ENCODE measurements at regions not wholly inside any gene's neighbourhood (a gene's known extent, or its start where the extent isn't known, plus 50 kb on each side); places are given as distances from the start of the nearest gene placed in this dataset.

DNA sequence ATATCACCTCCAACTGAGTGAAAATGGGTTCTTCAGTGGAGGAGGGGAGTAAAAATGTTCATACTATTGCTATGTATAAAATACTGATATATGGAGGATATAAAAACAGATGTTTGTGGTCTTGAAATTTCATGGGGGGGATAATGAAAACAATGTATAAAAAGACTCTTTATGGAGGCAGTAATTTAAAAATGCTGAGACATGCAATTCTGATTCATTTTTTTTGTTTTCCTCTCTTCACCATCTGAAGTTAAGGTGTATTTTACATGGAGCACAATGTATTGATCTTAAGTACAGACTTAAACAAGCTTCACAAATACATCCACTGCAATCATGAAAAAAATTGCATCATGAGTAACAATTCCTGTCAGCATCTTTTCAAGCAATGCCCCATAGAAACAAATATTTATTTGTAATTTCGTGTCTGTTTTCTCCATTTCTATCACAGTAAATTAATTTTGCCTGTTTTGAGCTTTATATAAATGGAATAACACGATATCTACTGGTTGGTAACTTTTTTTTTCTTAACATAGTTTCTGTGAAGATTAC lies 393.2 kb upstream of the ZNF804A start:
- no peaks in the 10 kb centered on the region for H3K27me3 ChIP-seq (replicated peaks; ENCODE audit: insufficient read depth)
- no peak overlapping the region for H3K4me3 ChIP-seq
- H3K4me2 ChIP-seq (ENCODE audit: unreplicated experiment) = no peak overlapping the region
- H3K27ac ChIP-seq = no peak overlapping the region
- no peaks in the 10 kb centered on the region for H3F3A ChIP-seq (ENCODE audit: insufficient read depth)
- no peaks in the 10 kb centered on the region for H3K79me2 ChIP-seq (ENCODE audit: insufficient read depth)
- H2AFZ ChIP-seq = no peak overlapping the region
- H3K4me1 ChIP-seq (ENCODE audit: insufficient read depth) = no peaks in the 10 kb centered on the region
- DNase-seq = no peak
- no peaks in the 10 kb centered on the region for H3K9me3 ChIP-seq (ENCODE audit: low read depth)
- WGBS, 2 experiments (ENCODE audit: low coverage in 1 of 2, low lambda C conversion rate in 2 of 2, missing lambda C conversion rate in 2 of 2) = 0 to 2% methylated on average over 2 of the region's 2 CpGs
- no peak overlapping the region for H3K9ac ChIP-seq
- H3K9me2 ChIP-seq (ENCODE audit: insufficient read depth) = no peaks in the 10 kb centered on the region
- in situ Hi-C loops (cut with MboI) = no loop called here
- TF ChIP-seq EZH2 (IDR thresholded peaks at IDR 0.05; ENCODE audit: insufficient read depth, poor library complexity, severe bottlenecking) (no peak), EZH2phosphoT487 (IDR thresholded peaks at IDR 0.05; ENCODE audit: insufficient read depth, low read depth) (no peak)
- H4K20me1 ChIP-seq (ENCODE audit: insufficient read depth) = no peaks in the 10 kb centered on the region
- H3K36me3 ChIP-seq (ENCODE audit: low read depth) = no peaks in the 10 kb centered on the region

DNA sequence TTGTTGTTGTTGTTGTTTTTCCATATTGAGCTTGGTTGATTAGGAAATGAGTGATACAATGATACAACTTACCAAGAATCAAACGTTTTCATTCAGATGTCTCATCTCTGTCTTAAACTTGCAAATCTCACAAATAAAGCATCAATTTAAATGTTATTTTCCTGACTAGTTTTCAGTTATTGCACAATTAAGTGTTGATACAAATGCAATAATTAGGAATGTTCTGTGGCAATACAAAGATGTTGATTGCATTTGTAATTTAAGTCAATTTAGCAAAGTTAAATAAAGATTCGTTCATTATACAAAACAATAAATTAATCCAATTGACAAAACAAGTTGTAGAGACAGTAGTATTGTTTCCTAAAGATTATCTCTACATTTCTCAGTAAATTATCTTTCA lies 392.3 kb upstream of the ZNF804A start:
- no peaks in the 10 kb centered on the region for H3K79me2 ChIP-seq (ENCODE audit: insufficient read depth)
- TF ChIP-seq EZH2phosphoT487 (IDR thresholded peaks at IDR 0.05; ENCODE audit: insufficient read depth, low read depth) = no peak
- no peak for TF ChIP-seq EZH2 (IDR thresholded peaks at IDR 0.05; ENCODE audit: insufficient read depth, poor library complexity, severe bottlenecking)
- no peak overlapping the region for H3K4me2 ChIP-seq (ENCODE audit: unreplicated experiment)
- no peak overlapping the region for H3K9ac ChIP-seq
- H3F3A ChIP-seq (ENCODE audit: insufficient read depth) = no peaks in the 10 kb centered on the region
- H2AFZ ChIP-seq = no peak overlapping the region
- DNase-seq = no peak
- H3K27me3 ChIP-seq (replicated peaks; ENCODE audit: insufficient read depth) = no peaks in the 10 kb centered on the region
- H4K20me1 ChIP-seq (ENCODE audit: insufficient read depth) = no peaks in the 10 kb centered on the region
- no peaks in the 10 kb centered on the region for H3K4me1 ChIP-seq (ENCODE audit: insufficient read depth)
- H3K9me2 ChIP-seq (ENCODE audit: insufficient read depth) = no peaks in the 10 kb centered on the region
- no peak overlapping the region for H3K27ac ChIP-seq
- 31 to 33% methylated on average over 2 of the region's 2 CpGs for WGBS, 2 experiments (ENCODE audit: low coverage in 1 of 2, low lambda C conversion rate in 2 of 2, missing lambda C conversion rate in 2 of 2)
- no peak overlapping the region for H3K4me3 ChIP-seq
- in situ Hi-C loops (cut with MboI) = no loop called here
- no peaks in the 10 kb centered on the region for H3K36me3 ChIP-seq (ENCODE audit: low read depth)
- H3K9me3 ChIP-seq (ENCODE audit: low read depth) = no peaks in the 10 kb centered on the region

DNA sequence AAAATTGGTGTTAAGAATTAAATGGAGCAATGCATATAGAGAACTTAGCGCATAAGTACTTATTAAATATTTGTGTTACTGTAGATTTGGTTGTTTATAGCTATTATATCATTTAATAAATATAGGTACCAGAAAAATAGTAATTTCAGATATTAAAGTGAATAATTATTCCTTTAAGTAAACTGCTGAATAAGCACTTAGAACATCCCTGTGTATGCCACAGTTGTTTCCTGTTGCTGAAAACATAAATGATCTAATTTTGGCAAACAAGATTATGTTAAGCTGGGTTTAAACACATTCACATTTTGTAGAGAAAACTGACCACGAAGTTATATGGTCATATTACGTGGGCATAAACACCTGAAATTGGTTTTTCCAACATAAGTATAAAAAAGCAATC lies 388.0 kb upstream of the ZNF804A start:
- H3K27ac ChIP-seq = no peak overlapping the region

DNA sequence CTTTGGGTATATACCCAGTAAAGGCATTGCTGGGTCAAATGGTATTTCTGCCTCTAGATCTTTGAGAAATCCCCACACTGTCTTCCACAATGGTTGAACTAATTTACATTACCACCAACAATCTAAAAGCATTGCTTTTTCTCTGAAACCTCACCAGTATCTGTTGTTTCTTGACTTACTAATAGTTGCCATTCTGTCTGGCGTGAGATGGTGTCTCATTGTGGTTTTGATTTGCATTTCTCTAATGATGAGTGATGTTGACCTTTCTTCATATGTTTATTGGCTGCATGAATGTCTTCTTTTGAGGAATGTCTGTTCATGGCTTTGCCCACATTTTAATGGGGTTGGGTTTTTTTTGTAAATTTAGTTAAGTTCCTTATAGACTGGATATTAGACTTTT lies 382.6 kb upstream of the ZNF804A start:
- Histone ChIP-seq H3K4me2 (ENCODE audit: unreplicated experiment) (no peak overlapping the region), H3K4me1 (ENCODE audit: insufficient read depth) (no peaks in the 10 kb centered on the region), H3K36me3 (ENCODE audit: low read depth) (no peaks in the 10 kb centered on the region), H3F3A (ENCODE audit: insufficient read depth) (no peaks in the 10 kb centered on the region), H3K4me3 (no peak overlapping the region), H2AFZ (no peak overlapping the region), H3K9me3 (ENCODE audit: low read depth) (no peaks in the 10 kb centered on the region), H3K27me3 (replicated peaks; ENCODE audit: insufficient read depth) (no peaks in the 10 kb centered on the region), H4K20me1 (ENCODE audit: insufficient read depth) (no peaks in the 10 kb centered on the region), H3K27ac (no peak overlapping the region), H3K9me2 (ENCODE audit: insufficient read depth) (no peaks in the 10 kb centered on the region), H3K79me2 (ENCODE audit: insufficient read depth) (no peaks in the 10 kb centered on the region), H3K9ac (no peak overlapping the region)
- in situ Hi-C loops (cut with MboI) = no loop called here
- DNase-seq = no peak
- no peak for TF ChIP-seq EZH2 (IDR thresholded peaks at IDR 0.05; ENCODE audit: insufficient read depth, poor library complexity, severe bottlenecking)
- no peak for TF ChIP-seq EZH2phosphoT487 (IDR thresholded peaks at IDR 0.05; ENCODE audit: insufficient read depth, low read depth)
- WGBS, 2 experiments (ENCODE audit: low coverage in 1 of 2, low lambda C conversion rate in 2 of 2, missing lambda C conversion rate in 2 of 2) = 3 to 27% methylated on average over 1 of the region's 1 CpG

More for the DNA sequence above, 388.0 kb upstream of the ZNF804A start:
- H3K79me2 ChIP-seq (ENCODE audit: insufficient read depth) = no peaks in the 10 kb centered on the region
- no peak overlapping the region for H3K9ac ChIP-seq
- no peaks in the 10 kb centered on the region for H3K27me3 ChIP-seq (replicated peaks; ENCODE audit: insufficient read depth)
- no peaks in the 10 kb centered on the region for H3K9me2 ChIP-seq (ENCODE audit: insufficient read depth)
- H3K4me3 ChIP-seq = no peak overlapping the region
- in situ Hi-C loops (cut with MboI) = no loop called here
- no peak overlapping the region for H2AFZ ChIP-seq
- no peak overlapping the region for H3K4me2 ChIP-seq (ENCODE audit: unreplicated experiment)
- H3K36me3 ChIP-seq (ENCODE audit: low read depth) = no peaks in the 10 kb centered on the region
- no peak for TF ChIP-seq EZH2 (IDR thresholded peaks at IDR 0.05; ENCODE audit: insufficient read depth, poor library complexity, severe bottlenecking)
- TF ChIP-seq EZH2phosphoT487 (IDR thresholded peaks at IDR 0.05; ENCODE audit: insufficient read depth, low read depth) = no peak
- WGBS, 2 experiments (ENCODE audit: low coverage in 1 of 2, low lambda C conversion rate in 2 of 2, missing lambda C conversion rate in 2 of 2) = 29 to 35% methylated on average over 3 of the region's 3 CpGs
- H3K9me3 ChIP-seq (ENCODE audit: low read depth) = no peaks in the 10 kb centered on the region
- no peak for DNase-seq
- H3F3A ChIP-seq (ENCODE audit: insufficient read depth) = no peaks in the 10 kb centered on the region
- H3K4me1 ChIP-seq (ENCODE audit: insufficient read depth) = no peaks in the 10 kb centered on the region
- H4K20me1 ChIP-seq (ENCODE audit: insufficient read depth) = no peaks in the 10 kb centered on the region

DNA sequence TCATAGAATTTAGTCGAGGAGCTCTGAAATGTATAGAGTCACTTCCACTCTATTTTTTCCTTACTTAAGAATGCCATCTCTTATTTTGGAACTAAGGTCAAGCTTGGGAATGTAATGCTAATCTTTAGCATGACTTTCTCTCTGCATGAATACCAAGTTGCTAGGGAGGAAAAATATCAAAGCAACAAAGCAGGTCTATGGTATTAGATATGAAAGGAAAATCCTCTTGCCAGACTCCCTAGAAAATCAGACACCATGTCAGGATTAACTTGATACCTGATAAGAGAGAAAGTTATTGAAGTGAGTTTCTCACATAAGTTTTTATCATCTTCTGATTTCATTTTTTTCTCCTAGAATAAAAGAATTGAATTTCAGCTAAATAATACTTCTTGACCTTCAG lies 341.7 kb upstream of the ZNF804A start:
- Histone ChIP-seq H3K36me3 (ENCODE audit: low read depth) (no peaks in the 10 kb centered on the region), H3F3A (ENCODE audit: insufficient read depth) (no peaks in the 10 kb centered on the region), H3K9ac (no peak overlapping the region), H3K4me3 (no peak overlapping the region), H3K27me3 (replicated peaks; ENCODE audit: insufficient read depth) (no peaks in the 10 kb centered on the region), H4K20me1 (ENCODE audit: insufficient read depth) (no peaks in the 10 kb centered on the region), H3K9me2 (ENCODE audit: insufficient read depth) (no peaks in the 10 kb centered on the region), H2AFZ (no peak overlapping the region), H3K9me3 (ENCODE audit: low read depth) (no peaks in the 10 kb centered on the region), H3K4me2 (ENCODE audit: unreplicated experiment) (no peak overlapping the region), H3K27ac (no peak overlapping the region), H3K4me1 (ENCODE audit: insufficient read depth) (no peaks in the 10 kb centered on the region), H3K79me2 (ENCODE audit: insufficient read depth) (no peaks in the 10 kb centered on the region)
- no peak for DNase-seq
- in situ Hi-C loops (cut with MboI) = no loop called here
- WGBS, 2 experiments (ENCODE audit: low coverage in 1 of 2, low lambda C conversion rate in 2 of 2, missing lambda C conversion rate in 2 of 2) = 0 to 3% methylated on average over 1 of the region's 1 CpG
- TF ChIP-seq EZH2phosphoT487 (IDR thresholded peaks at IDR 0.05; ENCODE audit: insufficient read depth, low read depth) = no peak
- TF ChIP-seq EZH2 (IDR thresholded peaks at IDR 0.05; ENCODE audit: insufficient read depth, poor library complexity, severe bottlenecking) = no peak

All from GM23248 (cell line).